OCI-LY3 (cell line): ENCODE measurements at regions not wholly inside any gene's neighbourhood (a gene's known extent, or its start where the extent isn't known, plus 50 kb on each side); places are given as distances from the start of the nearest gene placed in this dataset.
"Not testable (repeated sequence)": the region's sequence is repeated elsewhere in the genome, so short reads cannot be mapped to it uniquely, and the experiment has no call there.

Experiments
- H2AFZ ChIP-seq: fragments of 200-600, 300-600 bp; shearing (Covaris generic); 2 replicates; pipeline ENCODE4 v1.6.0; 2014; ENCODE audit warnings: antibody characterized with exemption, low read depth, low read length
- H3K27ac ChIP-seq: fragments of 200-600, 300-600 bp; sonication (generic); 2 replicates; pipeline ENCODE4 v1.5.1; 2014; ENCODE audit warnings: mild to moderate bottlenecking, low read length, moderate library complexity, mixed read lengths
- H3K27me3 ChIP-seq: fragments of 200-600, 300-600 bp; sonication (generic); 2 replicates; pipeline ENCODE4 v1.6.1; 2014; ENCODE audit warnings: low read depth, low read length, mixed read lengths
- H3K36me3 ChIP-seq: fragments of 200-600, 300-600 bp; sonication (generic); replicated peaks from 2 replicates; pipeline ENCODE3; 2014; ENCODE audit warnings: low read depth, low read length, mixed read lengths
- H3K4me1 ChIP-seq: fragments of 300-600, 200-600 bp; sonication (generic); 2 replicates; pipeline ENCODE4 v1.6.1; 2014; ENCODE audit warnings: low read length, mixed read lengths
- H3K4me2 ChIP-seq: fragments of 200-600, 300-600 bp; sonication (generic); 2 replicates; pipeline ENCODE4 v1.6.1; 2014; ENCODE audit warnings: low read length, mixed read lengths
- H3K4me3 ChIP-seq: fragments of 300-600, 200-600 bp; sonication (generic); 2 replicates; pipeline ENCODE4 v1.5.1; 2014; ENCODE audit warnings: antibody characterized with exemption, mild to moderate bottlenecking, low read length, moderate library complexity
- H3K79me2 ChIP-seq: fragments of 300-600, 200-600 bp; shearing (Covaris generic); 2 replicates; pipeline ENCODE4 v1.6.1; 2014; ENCODE audit warnings: mild to moderate bottlenecking, low read length, mixed read lengths
- H3K9ac ChIP-seq: fragments of 300-600, 200-600 bp; shearing (Covaris generic); 2 replicates; pipeline ENCODE4 v1.6.0; 2014; ENCODE audit warnings: mild to moderate bottlenecking, low read length, moderate library complexity
- H3K9me3 ChIP-seq: fragments of 200-600, 300-600 bp; shearing (Covaris generic); 2 replicates; pipeline ENCODE4 v1.6.1; 2014; ENCODE audit warnings: low read length, mixed read lengths; ENCODE audit not compliant: insufficient read depth
- H4K20me1 ChIP-seq: fragments of 200-600, 300-600 bp; sonication (generic); 2 replicates; pipeline ENCODE4 v1.6.1; 2016; ENCODE audit warnings: low read length, mixed read lengths; ENCODE audit not compliant: insufficient read depth
- CTCF ChIP-seq: fragments of 200-600, 300-600 bp; sonication (generic); IDR thresholded peaks from 2 replicates; pipeline ENCODE4 v1.5.1; 2014; ENCODE audit warnings: antibody characterized with exemption, low read length, low read depth
- EZH2phosphoT487 ChIP-seq: fragments of 200-600 bp; shearing (Covaris generic); IDR thresholded peaks from 2 replicates; pipeline ENCODE4 v1.6.1; 2018; ENCODE audit warnings: antibody characterized with exemption, mixed run types, low read depth

- no peak overlapping the region for H3K4me3 ChIP-seq
- H3K27me3 ChIP-seq: peaks cover 17% of the 10 kb centered on the region
- no peak overlapping the region for H3K9ac ChIP-seq
- H3K27ac ChIP-seq: no peak overlapping the region
- no peak overlapping the region for H2AFZ ChIP-seq
- no peaks in the 10 kb centered on the region for H3K9me3 ChIP-seq
- no peaks in the 10 kb centered on the region for H4K20me1 ChIP-seq
- H3K79me2 ChIP-seq: no peaks in the 10 kb centered on the region
- no peak overlapping the region for H3K4me2 ChIP-seq
- no peaks in the 10 kb centered on the region for H3K4me1 ChIP-seq
- H3K36me3 ChIP-seq: no peaks in the 10 kb centered on the region
- TF ChIP-seq EZH2phosphoT487: no peak
- TF ChIP-seq CTCF: no peak
These were observed 63.9 kb downstream of the RPL22L1 start for GRCh38 chr3:170806141-170806540.

- H3K4me3 ChIP-seq, H3K36me3 ChIP-seq, H2AFZ ChIP-seq, H3K9ac ChIP-seq, H3K9me3 ChIP-seq, H4K20me1 ChIP-seq, H3K79me2 ChIP-seq, H3K4me1 ChIP-seq, H3K27ac ChIP-seq, H3K4me2 ChIP-seq: not testable (repeated sequence)
- H3K27me3 ChIP-seq: peaks cover 17% of the 10 kb centered on the region
These were observed 64.7 kb downstream of the RPL22L1 start for GRCh38 chr3:170805296-170805695.

- H3K9me3 ChIP-seq, H3K36me3 ChIP-seq, H3K27ac ChIP-seq, H3K4me1 ChIP-seq, H3K4me2 ChIP-seq, H3K4me3 ChIP-seq, H3K9ac ChIP-seq, H2AFZ ChIP-seq, H4K20me1 ChIP-seq, H3K79me2 ChIP-seq: not testable (repeated sequence)
- peaks cover 19% of the 10 kb centered on the region for H3K27me3 ChIP-seq
These were observed 65.4 kb downstream of the RPL22L1 start for GRCh38 chr3:170804634-170805033.

- Histone ChIP-seq H3K9ac (no peak overlapping the region), H4K20me1 (no peaks in the 10 kb centered on the region), H3K79me2 (no peaks in the 10 kb centered on the region), H2AFZ (no peak overlapping the region), H3K27me3 (peaks cover 24% of the 10 kb centered on the region), H3K4me3 (no peak overlapping the region), H3K27ac (no peak overlapping the region), H3K9me3 (no peaks in the 10 kb centered on the region), H3K4me2 (no peak overlapping the region), H3K4me1 (no peaks in the 10 kb centered on the region), H3K36me3 (no peaks in the 10 kb centered on the region)
- TF ChIP-seq CTCF (no peak), EZH2phosphoT487 (no peak)
These were observed 65.9 kb downstream of the RPL22L1 start for GRCh38 chr3:170804078-170804477.

GRCh38 chr3:170802164-170803151 lies 67.5 kb downstream of the RPL22L1 start:
- H3K27me3 ChIP-seq: peaks cover 27% of the 10 kb centered on the region
- H3K4me1 ChIP-seq: no peaks in the 10 kb centered on the region
- no peak overlapping the region for H3K4me2 ChIP-seq
- no peak for TF ChIP-seq CTCF
- no peak for TF ChIP-seq EZH2phosphoT487
- no peaks in the 10 kb centered on the region for H3K79me2 ChIP-seq
- no peaks in the 10 kb centered on the region for H3K9me3 ChIP-seq
- H2AFZ ChIP-seq: no peak overlapping the region
- H3K27ac ChIP-seq: no peak overlapping the region
- no peak overlapping the region for H3K9ac ChIP-seq
- H3K4me3 ChIP-seq: no peak overlapping the region
- H3K36me3 ChIP-seq: no peaks in the 10 kb centered on the region
- no peaks in the 10 kb centered on the region for H4K20me1 ChIP-seq
